BJ (cell line): ENCODE measurements at regions not wholly inside any gene's neighbourhood (a gene's known extent, or its start where the extent isn't known, plus 50 kb on each side); places are given as distances from the start of the nearest gene placed in this dataset.

Source experiments
- CTCF ChIA-PET: fragments of 350-600 bp; formaldehyde crosslinking; extraction: SDS; loops from one replicate; lab custom pipeline; 2021; ENCODE audit warnings: antibody characterized with exemption, inconsistent platforms; lab: Yijun Ruan, JAX
- POLR2A ChIA-PET: fragments of 300-600 bp; sonication (Branson Sonifier 250); formaldehyde crosslinking; extraction: SDS; loops from one replicate; lab custom pipeline; 2021; ENCODE audit warnings: antibody characterized with exemption; lab: Charles Lee
- DNase-seq: peaks from one replicate; pipeline ENCODE4 v3.0.0-alpha.2; 2011; ENCODE audit warnings: low read depth
- H3K27me3 ChIP-seq: 2 replicates; pipeline ENCODE4 v1.6.0; 2011; ENCODE audit warnings: low read length; ENCODE audit not compliant: control insufficient read depth, insufficient read depth
- H3K36me3 ChIP-seq: 2 replicates; pipeline ENCODE4 v1.5.1; 2011; ENCODE audit warnings: low read length; ENCODE audit not compliant: control insufficient read depth, insufficient read depth
- H3K4me3 ChIP-seq: 2 replicates; pipeline ENCODE4 v1.5.1; 2011; ENCODE audit warnings: low read depth, mild to moderate bottlenecking, control low read depth, low read length
- TF ChIP-seq, protein P1 (sequence below): IDR thresholded peaks from 2 replicates; pipeline ENCODE4 v1.5.1; 2011; ENCODE audit warnings: low read depth, mild to moderate bottlenecking, control low read depth, inconsistent platforms, low read length, moderate library complexity; ENCODE audit not compliant: insufficient read depth

DNA sequence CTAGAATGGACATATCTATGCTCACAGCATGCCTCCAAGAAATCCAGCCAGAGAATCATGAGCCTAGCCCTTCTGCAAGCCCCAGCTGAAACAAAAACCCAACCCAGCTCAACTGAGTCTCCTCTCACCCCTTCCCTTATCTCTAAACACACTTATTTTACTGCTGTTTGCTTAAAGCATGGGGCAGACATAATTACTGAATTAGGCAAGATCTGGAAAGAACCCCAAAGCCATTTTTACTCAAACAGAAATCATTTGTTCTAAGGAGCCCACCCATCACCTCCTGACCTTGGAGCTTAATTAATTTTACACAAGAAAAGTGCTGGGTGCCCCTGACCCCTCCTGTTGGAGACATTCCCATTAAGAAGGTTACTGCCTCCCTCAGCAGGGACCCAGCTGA, 291.6 kb downstream of the MAFB start:
- CTCF ChIA-PET: no interaction called here
- POLR2A ChIA-PET: no interaction called here
- Histone ChIP-seq H3K27me3 (no peaks in the 10 kb centered on the region), H3K36me3 (no peaks in the 10 kb centered on the region), H3K4me3 (no peak overlapping the region)
- DNase-seq: no peak
- TF ChIP-seq, protein P1, sequence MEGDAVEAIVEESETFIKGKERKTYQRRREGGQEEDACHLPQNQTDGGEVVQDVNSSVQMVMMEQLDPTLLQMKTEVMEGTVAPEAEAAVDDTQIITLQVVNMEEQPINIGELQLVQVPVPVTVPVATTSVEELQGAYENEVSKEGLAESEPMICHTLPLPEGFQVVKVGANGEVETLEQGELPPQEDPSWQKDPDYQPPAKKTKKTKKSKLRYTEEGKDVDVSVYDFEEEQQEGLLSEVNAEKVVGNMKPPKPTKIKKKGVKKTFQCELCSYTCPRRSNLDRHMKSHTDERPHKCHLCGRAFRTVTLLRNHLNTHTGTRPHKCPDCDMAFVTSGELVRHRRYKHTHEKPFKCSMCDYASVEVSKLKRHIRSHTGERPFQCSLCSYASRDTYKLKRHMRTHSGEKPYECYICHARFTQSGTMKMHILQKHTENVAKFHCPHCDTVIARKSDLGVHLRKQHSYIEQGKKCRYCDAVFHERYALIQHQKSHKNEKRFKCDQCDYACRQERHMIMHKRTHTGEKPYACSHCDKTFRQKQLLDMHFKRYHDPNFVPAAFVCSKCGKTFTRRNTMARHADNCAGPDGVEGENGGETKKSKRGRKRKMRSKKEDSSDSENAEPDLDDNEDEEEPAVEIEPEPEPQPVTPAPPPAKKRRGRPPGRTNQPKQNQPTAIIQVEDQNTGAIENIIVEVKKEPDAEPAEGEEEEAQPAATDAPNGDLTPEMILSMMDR: no peak

- no peaks in the 10 kb centered on the region for H3K27me3 ChIP-seq
- TF ChIP-seq, protein P1: no peak
- no peak for DNase-seq
- H3K4me3 ChIP-seq: no peak overlapping the region
- ChIA-PET POLR2A (no interaction called here), CTCF (no interaction called here)
- H3K36me3 ChIP-seq: no peaks in the 10 kb centered on the region
Observed at GRCh38 chr20:40393197-40394079, 295.6 kb downstream of the MAFB start.

DNA sequence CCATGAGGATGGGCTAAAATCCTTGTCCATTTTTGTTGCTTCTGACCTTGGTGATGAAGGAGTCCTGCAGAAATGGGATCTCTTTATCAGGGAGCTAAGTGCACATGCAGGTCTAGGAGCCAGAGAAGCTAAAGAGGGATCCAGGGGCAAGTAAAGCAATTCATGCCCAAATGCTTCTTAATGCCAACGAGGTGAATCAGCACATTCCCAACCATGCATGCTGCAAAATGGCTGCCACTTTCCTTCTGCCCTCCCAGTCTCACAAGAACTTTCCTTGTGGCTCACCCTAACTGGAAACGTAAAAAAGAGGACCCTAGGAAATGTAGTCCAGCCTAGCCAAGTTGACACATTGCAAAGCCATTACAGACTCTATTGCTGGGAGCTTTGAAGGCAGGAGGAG, 298.4 kb downstream of the MAFB start:
- TF ChIP-seq, protein P1: no peak
- H3K4me3 ChIP-seq: no peak overlapping the region
- DNase-seq: no peak
- POLR2A ChIA-PET: no interaction called here
- no peaks in the 10 kb centered on the region for H3K36me3 ChIP-seq
- CTCF ChIA-PET: interaction anchor here (1.3 kb wide), 1 partner anchor 10 kb away, joined by 3 read pairs; no protein-coding TSS in a partner anchor
- H3K27me3 ChIP-seq: no peaks in the 10 kb centered on the region

DNA sequence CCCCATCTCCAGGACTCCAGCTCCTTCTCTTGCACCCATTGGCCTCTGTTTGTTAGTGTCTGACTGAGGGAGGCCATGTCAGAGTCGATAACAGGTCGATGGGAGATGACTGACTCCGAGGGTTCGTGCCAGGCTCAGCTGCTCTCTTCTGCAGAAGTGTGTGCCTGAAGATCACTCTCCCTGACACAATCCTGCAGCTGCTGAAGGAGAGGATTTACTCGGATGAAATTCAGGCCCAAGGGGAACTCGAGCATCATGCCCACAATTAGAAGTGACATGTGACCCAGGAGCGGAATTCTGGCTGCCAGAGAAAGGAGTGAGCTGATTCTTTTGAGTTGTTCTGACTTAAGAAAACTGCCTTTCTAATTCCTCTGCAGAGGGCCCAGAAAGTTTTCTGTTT, 318.2 kb downstream of the MAFB start:
- POLR2A ChIA-PET: no interaction called here
- CTCF ChIA-PET: no interaction called here

DNA sequence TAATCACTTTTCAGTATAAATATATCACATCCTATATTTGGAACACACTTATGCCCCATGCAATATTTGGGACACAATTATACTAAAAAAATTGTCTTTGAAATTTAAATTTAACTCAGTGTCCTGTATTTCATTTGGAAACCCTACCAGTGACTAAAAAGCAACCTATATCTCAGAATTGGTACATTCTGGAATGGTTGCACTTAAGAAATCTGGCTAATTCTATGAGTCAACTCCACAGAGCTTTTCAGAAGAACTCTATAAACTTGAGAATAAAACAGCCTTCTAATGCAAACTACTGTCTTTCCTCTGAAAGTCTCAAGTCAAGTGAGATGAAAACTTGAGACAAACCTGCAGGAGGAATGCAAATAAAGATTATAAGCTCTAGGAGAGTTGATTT, 320.2 kb downstream of the MAFB start:
- DNase-seq: no peak
- H3K4me3 ChIP-seq: no peak overlapping the region
- ChIA-PET POLR2A (no interaction called here), CTCF (no interaction called here)
- no peaks in the 10 kb centered on the region for H3K36me3 ChIP-seq
- TF ChIP-seq, protein P1: no peak
- no peaks in the 10 kb centered on the region for H3K27me3 ChIP-seq

More for the DNA sequence above, 318.2 kb downstream of the MAFB start:
- Histone ChIP-seq H3K27me3 (no peaks in the 10 kb centered on the region), H3K36me3 (no peaks in the 10 kb centered on the region), H3K4me3 (no peak overlapping the region)
- no peak for DNase-seq
- TF ChIP-seq, protein P1: no peak
